Type B pancreatic cell (in vitro differentiated cells): ENCODE measurements at regions not wholly inside any gene's neighbourhood (a gene's known extent, or its start where the extent isn't known, plus 50 kb on each side); places are given as distances from the start of the nearest gene placed in this dataset.

Experiments used
- DNase-seq: peaks from one replicate; pipeline ENCODE4 v3.0.0; 2021; ENCODE audit warnings: mixed read lengths; ENCODE audit not compliant: unreplicated experiment; ENCODE audit errors: extremely low spot score
- H3K27ac Mint-ChIP-seq: 2 replicates; pipeline ENCODE4 v1.8.0; 2021; ENCODE audit warnings: mild to moderate bottlenecking, mixed read lengths
- H3K27me3 Mint-ChIP-seq: 2 replicates; pipeline ENCODE4 v1.8.0; 2021; ENCODE audit warnings: mixed read lengths
- H3K36me3 Mint-ChIP-seq: 2 replicates; pipeline ENCODE4 v1.8.0; 2021; ENCODE audit warnings: mixed read lengths
- H3K4me1 Mint-ChIP-seq: one replicate; pipeline ENCODE4 v1.8.0; 2021; ENCODE audit warnings: mixed read lengths; ENCODE audit not compliant: unreplicated experiment
- H3K4me3 Mint-ChIP-seq: 2 replicates; pipeline ENCODE4 v1.8.0; 2021; ENCODE audit warnings: mild to moderate bottlenecking, mixed read lengths
- H3K9me3 Mint-ChIP-seq: 2 replicates; pipeline ENCODE4 v1.8.0; 2021; ENCODE audit warnings: mixed read lengths
- CTCF ChIP-seq: fragments of 200-600 bp; sonication (generic); conservative IDR thresholded peaks from 2 replicates; pipeline ENCODE4 v1.5.0; 2021; ENCODE audit warnings: antibody characterized with exemption, mild to moderate bottlenecking

GRCh38 chr2:65532326-65532725 lies 99.9 kb upstream of the SPRED2 start:
- Mint-ChIP-seq H3K4me3 (no peak overlapping the region), H3K36me3 (no peaks in the 10 kb centered on the region), H3K27ac (no peak overlapping the region), H3K27me3 (peaks cover 4% of the 10 kb centered on the region), H3K9me3 (no peaks in the 10 kb centered on the region), H3K4me1 (no peaks in the 10 kb centered on the region)
- no peak for TF ChIP-seq CTCF
- no peak for DNase-seq

- no peak for DNase-seq
- Mint-ChIP-seq H3K27me3 (peaks cover 4% of the 10 kb centered on the region), H3K27ac (no peak overlapping the region)
Measured at GRCh38 chr2:65530547-65531320, 98.3 kb upstream of the SPRED2 start.

GRCh38 chr2:65529419-65529818 lies 97.0 kb upstream of the SPRED2 start:
- H3K27ac Mint-ChIP-seq, result no peak overlapping the region
- H3K4me3 Mint-ChIP-seq, result no peak overlapping the region
- no peak for DNase-seq
- H3K4me1 Mint-ChIP-seq, result no peaks in the 10 kb centered on the region
- H3K9me3 Mint-ChIP-seq, result peaks cover 5% of the 10 kb centered on the region
- peaks cover 6% of the 10 kb centered on the region for H3K27me3 Mint-ChIP-seq
- H3K36me3 Mint-ChIP-seq, result no peaks in the 10 kb centered on the region
- no peak for TF ChIP-seq CTCF

More at GRCh38 chr2:65530547-65531320, 98.3 kb upstream of the SPRED2 start:
- no peaks in the 10 kb centered on the region for H3K9me3 Mint-ChIP-seq
- H3K36me3 Mint-ChIP-seq, result no peaks in the 10 kb centered on the region
- H3K4me1 Mint-ChIP-seq, result no peaks in the 10 kb centered on the region
- H3K4me3 Mint-ChIP-seq, result no peak overlapping the region
- TF ChIP-seq CTCF, result no peak

- Mint-ChIP-seq H3K9me3 (peaks cover 7% of the 10 kb centered on the region), H3K4me1 (no peaks in the 10 kb centered on the region), H3K4me3 (no peak overlapping the region), H3K36me3 (no peaks in the 10 kb centered on the region), H3K27ac (no peak overlapping the region), H3K27me3 (peaks cover 7% of the 10 kb centered on the region)
- DNase-seq, result no peak
- no peak for TF ChIP-seq CTCF
Measured at GRCh38 chr2:65528241-65528574, 95.8 kb upstream of the SPRED2 start.

- H3K4me3 Mint-ChIP-seq, result no peak overlapping the region
- peaks cover 7% of the 10 kb centered on the region for H3K27me3 Mint-ChIP-seq
- no peak overlapping the region for H3K27ac Mint-ChIP-seq
- no peaks in the 10 kb centered on the region for H3K36me3 Mint-ChIP-seq
- H3K9me3 Mint-ChIP-seq, result peaks cover 7% of the 10 kb centered on the region
- no peak for DNase-seq
- no peak for TF ChIP-seq CTCF
- H3K4me1 Mint-ChIP-seq, result no peaks in the 10 kb centered on the region
Measured at GRCh38 chr2:65527451-65528240, 95.2 kb upstream of the SPRED2 start.
